Smooth muscle cell (in vitro differentiated cells): ENCODE measurements at regions not wholly inside any gene's neighbourhood (a gene's known extent, or its start where the extent isn't known, plus 50 kb on each side); places are given as distances from the start of the nearest gene placed in this dataset.
"Not testable (repeated sequence)": the region's sequence is repeated elsewhere in the genome, so short reads cannot be mapped to it uniquely, and the experiment has no call there.

Experiments
- DNase-seq: peaks from one replicate; lab custom pipeline; 2025; ENCODE audit not compliant: unreplicated experiment; lab: John Stamatoyannopoulos, UW
- H2AFZ ChIP-seq: fragments of 200-600 bp; sonication (generic); 2 replicates; pipeline ENCODE4 v1.6.0; 2016; ENCODE audit warnings: antibody characterized with exemption, low read depth, mild to moderate bottlenecking
- H3F3A ChIP-seq: fragments of 200-600 bp; sonication (generic); 2 replicates; pipeline ENCODE4 v1.6.0; 2017; ENCODE audit warnings: antibody characterized with exemption, low read depth
- H3K27ac ChIP-seq: fragments of 200-600 bp; sonication (generic); 2 replicates; pipeline ENCODE4 v1.5.1; 2016; ENCODE audit warnings: low read depth, mild to moderate bottlenecking
- H3K27me3 ChIP-seq: fragments of 200-600 bp; sonication (generic); 2 replicates; pipeline ENCODE4 v1.6.1; 2016; ENCODE audit warnings: low read depth, mild to moderate bottlenecking
- H3K36me3 ChIP-seq: fragments of 200-600 bp; sonication (generic); 2 replicates; pipeline ENCODE4 v1.5.1; 2016; ENCODE audit warnings: low read depth
- H3K4me1 ChIP-seq: fragments of 200-600 bp; sonication (generic); 2 replicates; pipeline ENCODE4 v1.5.1; 2016; ENCODE audit warnings: low read depth
- H3K4me2 ChIP-seq: fragments of 200-600 bp; sonication (generic); 2 replicates; pipeline ENCODE4 v1.6.0; 2016; ENCODE audit warnings: mild to moderate bottlenecking
- H3K4me3 ChIP-seq: fragments of 200-600 bp; sonication (generic); 2 replicates; pipeline ENCODE4 v1.5.1; 2016; ENCODE audit warnings: mild to moderate bottlenecking
- H3K79me2 ChIP-seq: fragments of 200-600 bp; sonication (generic); 2 replicates; pipeline ENCODE4 v1.6.0; 2016; ENCODE audit warnings: low read depth, mild to moderate bottlenecking
- H3K9ac ChIP-seq: fragments of 200-600 bp; sonication (generic); 2 replicates; pipeline ENCODE4 v1.6.0; 2016; ENCODE audit warnings: low read depth
- H3K9me3 ChIP-seq: fragments of 200-600 bp; sonication (generic); replicated peaks from 2 replicates; pipeline ENCODE4 v1.5.1; 2016; ENCODE audit warnings: low read depth
- H4K20me1 ChIP-seq: fragments of 200-600 bp; sonication (generic); 2 replicates; pipeline ENCODE4 v1.6.0; 2016; ENCODE audit warnings: low read depth
- WGBS: methylation state at CpG from one replicate; pipeline ENCODE4 v1.1.7; 2016; ENCODE audit warnings: low lambda C conversion rate; 5-methylcytosine and 5-hydroxymethylcytosine counted together
- TF ChIP-seq, protein P1 (sequence below): fragments of 200-600 bp; sonication (generic); IDR thresholded peaks from 2 replicates; pipeline ENCODE4 v1.5.1; 2017; ENCODE audit warnings: borderline replicate concordance, mild to moderate bottlenecking, antibody characterized with exemption; ENCODE audit not compliant: insufficient read depth, poor library complexity, severe bottlenecking

DNA sequence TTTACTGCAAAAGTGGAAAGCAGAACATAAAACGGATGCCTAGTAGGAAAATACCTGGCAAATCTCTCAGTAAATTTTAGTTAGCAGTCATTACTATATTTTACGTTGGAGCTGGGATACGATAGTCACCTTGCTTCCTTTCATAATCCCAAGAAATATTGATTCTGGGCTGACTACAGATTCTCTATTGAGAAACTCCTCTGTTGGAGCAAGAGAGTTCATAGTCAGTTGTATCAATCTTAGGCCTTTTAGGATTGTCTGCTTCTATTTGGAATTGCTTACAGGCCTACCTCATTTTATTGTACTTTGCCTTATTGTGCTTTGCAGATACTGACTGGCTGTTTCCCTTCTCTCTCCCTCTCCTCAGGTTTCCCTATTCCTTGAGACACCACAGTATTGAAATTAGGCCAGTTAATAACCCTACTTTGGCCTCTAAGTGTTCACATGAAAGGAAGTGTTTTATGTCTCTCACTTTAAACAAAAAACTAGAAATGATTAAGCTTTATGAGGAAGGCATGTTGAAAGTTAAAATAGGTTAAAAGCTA, 233.7 kb upstream of the TARS1 start:
- no peak overlapping the region for H2AFZ ChIP-seq
- no peak overlapping the region for H3K4me2 ChIP-seq
- no peaks in the 10 kb centered on the region for H3K27me3 ChIP-seq
- no peak overlapping the region for H3K27ac ChIP-seq
- TF ChIP-seq, protein P1, sequence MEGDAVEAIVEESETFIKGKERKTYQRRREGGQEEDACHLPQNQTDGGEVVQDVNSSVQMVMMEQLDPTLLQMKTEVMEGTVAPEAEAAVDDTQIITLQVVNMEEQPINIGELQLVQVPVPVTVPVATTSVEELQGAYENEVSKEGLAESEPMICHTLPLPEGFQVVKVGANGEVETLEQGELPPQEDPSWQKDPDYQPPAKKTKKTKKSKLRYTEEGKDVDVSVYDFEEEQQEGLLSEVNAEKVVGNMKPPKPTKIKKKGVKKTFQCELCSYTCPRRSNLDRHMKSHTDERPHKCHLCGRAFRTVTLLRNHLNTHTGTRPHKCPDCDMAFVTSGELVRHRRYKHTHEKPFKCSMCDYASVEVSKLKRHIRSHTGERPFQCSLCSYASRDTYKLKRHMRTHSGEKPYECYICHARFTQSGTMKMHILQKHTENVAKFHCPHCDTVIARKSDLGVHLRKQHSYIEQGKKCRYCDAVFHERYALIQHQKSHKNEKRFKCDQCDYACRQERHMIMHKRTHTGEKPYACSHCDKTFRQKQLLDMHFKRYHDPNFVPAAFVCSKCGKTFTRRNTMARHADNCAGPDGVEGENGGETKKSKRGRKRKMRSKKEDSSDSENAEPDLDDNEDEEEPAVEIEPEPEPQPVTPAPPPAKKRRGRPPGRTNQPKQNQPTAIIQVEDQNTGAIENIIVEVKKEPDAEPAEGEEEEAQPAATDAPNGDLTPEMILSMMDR: no peak
- H3K4me3 ChIP-seq: no peak overlapping the region
- WGBS: 91% methylated on average over 3 of the region's 3 CpGs
- H3F3A ChIP-seq: no peaks in the 10 kb centered on the region
- H3K9me3 ChIP-seq: no peaks in the 10 kb centered on the region
- no peaks in the 10 kb centered on the region for H4K20me1 ChIP-seq
- no peak for DNase-seq
- H3K9ac ChIP-seq: no peak overlapping the region
- no peaks in the 10 kb centered on the region for H3K36me3 ChIP-seq
- H3K4me1 ChIP-seq: no peaks in the 10 kb centered on the region
- no peaks in the 10 kb centered on the region for H3K79me2 ChIP-seq

- Histone ChIP-seq H3K4me3 (no peak overlapping the region), H3F3A (no peaks in the 10 kb centered on the region), H3K27me3 (no peaks in the 10 kb centered on the region), H2AFZ (no peak overlapping the region), H3K27ac (no peak overlapping the region), H3K79me2 (no peaks in the 10 kb centered on the region), H3K9me3 (no peaks in the 10 kb centered on the region), H3K4me2 (no peak overlapping the region), H3K4me1 (no peaks in the 10 kb centered on the region), H4K20me1 (no peaks in the 10 kb centered on the region), H3K36me3 (no peaks in the 10 kb centered on the region), H3K9ac (no peak overlapping the region)
- 85% methylated on average over 9 of the region's 9 CpGs for WGBS
- DNase-seq: no peak
- TF ChIP-seq, protein P1: no peak
These were observed 231.5 kb upstream of the TARS1 start for GRCh38 chr5:33209252-33209651.

DNA sequence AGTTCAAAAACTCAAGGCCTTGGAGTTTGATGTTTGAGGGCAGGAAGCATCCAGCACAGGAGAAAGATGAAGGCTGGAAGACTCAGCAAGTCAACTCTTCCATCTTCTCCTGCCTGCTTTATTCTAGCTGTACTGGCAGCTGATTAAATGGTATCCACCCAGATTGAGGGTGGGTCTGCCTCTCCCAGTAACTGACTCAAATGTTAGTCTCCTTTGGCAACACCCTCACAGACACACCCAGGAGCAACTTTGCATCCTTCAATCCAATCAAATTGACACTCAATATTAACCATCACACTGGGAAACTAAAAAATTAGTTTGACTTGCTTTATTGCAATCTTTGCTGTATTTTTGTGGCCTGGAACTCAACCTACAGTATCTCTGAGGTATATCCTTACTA, 230.5 kb upstream of the TARS1 start:
- not testable (repeated sequence) for H3K27ac ChIP-seq, H3K36me3 ChIP-seq, H3K79me2 ChIP-seq, H3F3A ChIP-seq, H4K20me1 ChIP-seq, H3K9ac ChIP-seq, H3K9me3 ChIP-seq, H2AFZ ChIP-seq, H3K4me1 ChIP-seq, H3K4me3 ChIP-seq, H3K27me3 ChIP-seq, H3K4me2 ChIP-seq, DNase-seq

GRCh38 chr5:33210978-33211377, 229.8 kb upstream of the TARS1 start:
- no peaks in the 10 kb centered on the region for H3K27me3 ChIP-seq
- DNase-seq: no peak
- H3K9ac ChIP-seq: no peak overlapping the region
- no peak overlapping the region for H3K27ac ChIP-seq
- no peaks in the 10 kb centered on the region for H3F3A ChIP-seq
- WGBS: 87% methylated on average over 5 of the region's 5 CpGs
- H2AFZ ChIP-seq: no peak overlapping the region
- TF ChIP-seq, protein P1: no peak
- no peaks in the 10 kb centered on the region for H3K36me3 ChIP-seq
- H3K4me1 ChIP-seq: no peaks in the 10 kb centered on the region
- no peak overlapping the region for H3K4me2 ChIP-seq
- H3K79me2 ChIP-seq: no peaks in the 10 kb centered on the region
- no peaks in the 10 kb centered on the region for H3K9me3 ChIP-seq
- H4K20me1 ChIP-seq: no peaks in the 10 kb centered on the region
- H3K4me3 ChIP-seq: no peak overlapping the region
